WTC11 (cell line): ENCODE measurements at regions not wholly inside any gene's neighbourhood (a gene's known extent, or its start where the extent isn't known, plus 50 kb on each side); places are given as distances from the start of the nearest gene placed in this dataset.

Source experiments
- ATAC-seq: fragments of 200-7000 bp; cut with Tn5 transposase; 2 replicates; pipeline ENCODE4 v1.10.0; 2021; ENCODE audit warnings: mild to moderate bottlenecking, moderate library complexity
- CTCF ChIA-PET: fragments of 300-600 bp; sonication (Branson Sonifier 250); formaldehyde crosslinking; loops from one replicate; lab custom pipeline; 2021; ENCODE audit warnings: antibody characterized with exemption; lab: Charles Lee
- POLR2A ChIA-PET: fragments of 350-600 bp; sonication (Branson Sonifier 250); formaldehyde crosslinking; loops from one replicate; lab custom pipeline; 2021; ENCODE audit warnings: antibody characterized with exemption; lab: Charles Lee
- DNase-seq: peaks from one replicate; pipeline ENCODE4 v3.0.0; 2021; ENCODE audit warnings: low spot score
- H3K27ac Mint-ChIP-seq: 2 replicates; pipeline ENCODE4 v1.8.0; 2021; ENCODE audit warnings: mixed read lengths
- H3K27me3 Mint-ChIP-seq: 2 replicates; pipeline ENCODE4 v1.8.0; 2021; ENCODE audit warnings: low read depth, mild to moderate bottlenecking, moderate library complexity, mixed read lengths
- H3K36me3 Mint-ChIP-seq: 2 replicates; pipeline ENCODE4 v1.8.0; 2021; ENCODE audit warnings: mixed read lengths
- H3K4me1 Mint-ChIP-seq: 2 replicates; pipeline ENCODE4 v1.8.0; 2022; ENCODE audit warnings: mixed read lengths
- H3K4me3 Mint-ChIP-seq: 2 replicates; pipeline ENCODE4 v1.8.0; 2021; ENCODE audit warnings: mild to moderate bottlenecking, moderate library complexity, mixed read lengths
- H3K9me3 Mint-ChIP-seq: 2 replicates; pipeline ENCODE4 v1.8.0; 2021; ENCODE audit warnings: mixed read lengths
- AR ChIP-seq: fragments of 250-450 bp; sonication (Bioruptor Pico); IDR thresholded peaks from 2 replicates; pipeline ENCODE4 v1.9.0; 2021; ENCODE audit warnings: mild to moderate bottlenecking
- ARID4B ChIP-seq: sonication (generic); formaldehyde crosslinking; IDR thresholded peaks from 2 replicates; pipeline ENCODE4 v1.8.0; 2023; ENCODE audit warnings: missing genetic modification reagents, mild to moderate bottlenecking, borderline replicate concordance
- ATF1 ChIP-seq: sonication (generic); formaldehyde crosslinking; IDR thresholded peaks from 2 replicates; pipeline ENCODE4 v1.8.1; 2023; ENCODE audit warnings: mild to moderate bottlenecking, moderate library complexity, missing genetic modification reagents
- ATF2 ChIP-seq: sonication (generic); formaldehyde crosslinking; IDR thresholded peaks from 2 replicates; pipeline ENCODE4 v1.8.1; 2022; ENCODE audit warnings: low read depth, missing genetic modification reagents, borderline replicate concordance
- CBFB ChIP-seq: sonication (generic); formaldehyde crosslinking; IDR thresholded peaks from 2 replicates; pipeline ENCODE4 v1.8.1; 2022; ENCODE audit warnings: mild to moderate bottlenecking, low read depth, missing genetic modification reagents
- CTCF ChIP-seq: fragments of 200-600 bp; IDR thresholded peaks from 2 replicates; pipeline ENCODE4 v1.8.0; 2022; ENCODE audit warnings: antibody characterized with exemption
- E2F5 ChIP-seq: sonication (generic); formaldehyde crosslinking; IDR thresholded peaks from 2 replicates; pipeline ENCODE4 v1.8.1; 2022; ENCODE audit warnings: mild to moderate bottlenecking, moderate library complexity, missing genetic modification reagents
- ESRRA ChIP-seq: sonication (generic); formaldehyde crosslinking; IDR thresholded peaks from 2 replicates; pipeline ENCODE4 v1.8.1; 2022; ENCODE audit warnings: mild to moderate bottlenecking, missing genetic modification reagents, borderline replicate concordance
- ETV6 ChIP-seq: sonication (generic); formaldehyde crosslinking; IDR thresholded peaks from 2 replicates; pipeline ENCODE4 v1.8.1; 2022; ENCODE audit warnings: mild to moderate bottlenecking, missing genetic modification reagents
- FOXK1 ChIP-seq: sonication (generic); formaldehyde crosslinking; IDR thresholded peaks from 2 replicates; pipeline ENCODE4 v1.8.0; 2022; ENCODE audit warnings: mild to moderate bottlenecking, moderate library complexity, missing genetic modification reagents
- GRHL2 ChIP-seq: fragments of 250-450 bp; sonication (Bioruptor Pico); IDR thresholded peaks from 2 replicates; pipeline ENCODE4 v1.8.0; 2022; ENCODE audit warnings: mild to moderate bottlenecking, moderate library complexity; ENCODE audit not compliant: insufficient replicate concordance, severe bottlenecking
- GTF2I ChIP-seq: fragments of 250-450 bp; sonication (Bioruptor Pico); conservative IDR thresholded peaks from 2 replicates; pipeline ENCODE4 v1.4.0; 2021; ENCODE audit warnings: mild to moderate bottlenecking
- IRF2 ChIP-seq: sonication (generic); formaldehyde crosslinking; IDR thresholded peaks from 2 replicates; pipeline ENCODE4 v1.8.0; 2022; ENCODE audit warnings: low read depth, missing genetic modification reagents, borderline replicate concordance
- JAZF1 ChIP-seq: fragments of 250-450 bp; sonication (Bioruptor Pico); IDR thresholded peaks from 2 replicates; pipeline ENCODE4 v1.9.0; 2021; ENCODE audit warnings: moderate library complexity, mild to moderate bottlenecking, inconsistent platforms
- NFATC4 ChIP-seq: fragments of 250-450 bp; sonication (Bioruptor Pico); IDR thresholded peaks from 2 replicates; pipeline ENCODE4 v1.9.0; 2021; ENCODE audit warnings: mild to moderate bottlenecking
- NFE2L1 ChIP-seq: sonication (generic); formaldehyde crosslinking; IDR thresholded peaks from 2 replicates; pipeline ENCODE4 v1.8.1; 2023; ENCODE audit warnings: missing genetic modification reagents
- NFYB ChIP-seq: sonication (generic); formaldehyde crosslinking; conservative IDR thresholded peaks from 2 replicates; pipeline ENCODE4 v1.8.0; 2022; ENCODE audit warnings: low read depth, missing genetic modification reagents
- NR3C1 ChIP-seq: sonication (generic); formaldehyde crosslinking; conservative IDR thresholded peaks from 2 replicates; pipeline ENCODE4 v1.8.1; 2023; ENCODE audit warnings: low read depth, mild to moderate bottlenecking, missing genetic modification reagents
- SMAD4 ChIP-seq: sonication (generic); formaldehyde crosslinking; IDR thresholded peaks from 2 replicates; pipeline ENCODE4 v1.8.0; 2022; ENCODE audit warnings: mild to moderate bottlenecking, missing genetic modification reagents
- TCF7 ChIP-seq: sonication (generic); formaldehyde crosslinking; IDR thresholded peaks from 2 replicates; pipeline ENCODE4 v1.8.0; 2022; ENCODE audit warnings: mild to moderate bottlenecking, low read depth, missing genetic modification reagents, moderate library complexity
- ZNF219 ChIP-seq: sonication (generic); formaldehyde crosslinking; IDR thresholded peaks from 2 replicates; pipeline ENCODE4 v1.8.0; 2023; ENCODE audit warnings: missing genetic modification reagents, mild to moderate bottlenecking, borderline replicate concordance
- ZNF263 ChIP-seq: sonication (generic); formaldehyde crosslinking; IDR thresholded peaks from 2 replicates; pipeline ENCODE4 v1.8.1; 2022; ENCODE audit warnings: low read depth, mild to moderate bottlenecking, moderate library complexity, missing genetic modification reagents
- ZNF317 ChIP-seq: sonication (generic); formaldehyde crosslinking; IDR thresholded peaks from 2 replicates; pipeline ENCODE4 v1.8.1; 2023; ENCODE audit warnings: low read depth, mild to moderate bottlenecking, moderate library complexity, missing genetic modification reagents, borderline replicate concordance
- ZNF396 ChIP-seq: fragments of 250-450 bp; sonication (Bioruptor Pico); IDR thresholded peaks from 2 replicates; pipeline ENCODE4 v1.8.0; 2021; ENCODE audit warnings: mild to moderate bottlenecking, moderate library complexity, borderline replicate concordance
- ZSCAN18 ChIP-seq: fragments of 250-450 bp; sonication (Bioruptor Pico); IDR thresholded peaks from 2 replicates; pipeline ENCODE4 v2.1.2; 2022; ENCODE audit warnings: mild to moderate bottlenecking, moderate library complexity

- ChIA-PET CTCF (no interaction called here), POLR2A (no interaction called here)
- H3K36me3 Mint-ChIP-seq: no peaks in the 10 kb centered on the region
- no peaks in the 10 kb centered on the region for H3K9me3 Mint-ChIP-seq
- H3K27me3 Mint-ChIP-seq: no peaks in the 10 kb centered on the region
- DNase-seq (no peak), ATAC-seq (no peak)
- H3K27ac Mint-ChIP-seq: no peak overlapping the region
- no peak overlapping the region for H3K4me3 Mint-ChIP-seq
- TF ChIP-seq CBFB (CRISPR knock-in tag) (no peak), NFATC4 (CRISPR knock-in tag) (no peak), TCF7 (CRISPR knock-in tag) (no peak), GRHL2 (CRISPR knock-in tag) (no peak), GTF2I (CRISPR knock-in tag) (no peak), IRF2 (CRISPR knock-in tag) (no peak), ATF1 (CRISPR knock-in tag) (no peak), AR (CRISPR knock-in tag) (no peak), JAZF1 (no peak), ESRRA (CRISPR knock-in tag) (no peak), ZNF219 (CRISPR knock-in tag) (no peak), NFYB (CRISPR knock-in tag) (no peak), ZNF263 (no peak)
- peaks cover 3% of the 10 kb centered on the region; the same call in 1 of the 2 replicates for H3K4me1 Mint-ChIP-seq
These were observed 81.4 kb upstream of the DAB2 start for GRCh38 chr5:39506211-39506610.

GRCh38 chr5:39505791-39506190, 81.0 kb upstream of the DAB2 start:
- H3K27ac Mint-ChIP-seq: no peak overlapping the region
- CTCF ChIA-PET: no interaction called here
- DNase-seq (no peak), ATAC-seq (no peak)
- no peaks in the 10 kb centered on the region for H3K36me3 Mint-ChIP-seq
- POLR2A ChIA-PET: no interaction called here
- H3K4me1 Mint-ChIP-seq: peaks cover 3% of the 10 kb centered on the region; the same call in 1 of the 2 replicates
- no peak overlapping the region for H3K4me3 Mint-ChIP-seq
- H3K9me3 Mint-ChIP-seq: no peaks in the 10 kb centered on the region
- no peaks in the 10 kb centered on the region for H3K27me3 Mint-ChIP-seq
- TF ChIP-seq ZSCAN18 (CRISPR knock-in tag) (no peak), ARID4B (no peak), NR3C1 (CRISPR knock-in tag) (no peak), CTCF (no peak), ETV6 (CRISPR knock-in tag) (no peak), ZNF396 (CRISPR knock-in tag) (no peak), ZNF317 (CRISPR knock-in tag) (no peak), SMAD4 (CRISPR knock-in tag) (no peak), FOXK1 (no peak), NFE2L1 (CRISPR knock-in tag) (no peak), E2F5 (no peak), ATF1 (CRISPR knock-in tag) (no peak), ATF2 (CRISPR knock-in tag) (no peak)
